GM20000 (cell line): ENCODE measurements at regions not wholly inside any gene's neighbourhood (a gene's known extent, or its start where the extent isn't known, plus 50 kb on each side); places are given as distances from the start of the nearest gene placed in this dataset.

Experiments
- DNase-seq: peaks from one replicate; pipeline ENCODE4 v3.0.0; 2012; ENCODE audit warnings: low spot score
- TF ChIP-seq, protein P1 (sequence below): IDR thresholded peaks from 2 replicates; pipeline ENCODE4 v1.5.1; 2012; ENCODE audit warnings: mild to moderate bottlenecking, control low read depth; ENCODE audit errors: extremely low read depth, missing control alignments

DNA sequence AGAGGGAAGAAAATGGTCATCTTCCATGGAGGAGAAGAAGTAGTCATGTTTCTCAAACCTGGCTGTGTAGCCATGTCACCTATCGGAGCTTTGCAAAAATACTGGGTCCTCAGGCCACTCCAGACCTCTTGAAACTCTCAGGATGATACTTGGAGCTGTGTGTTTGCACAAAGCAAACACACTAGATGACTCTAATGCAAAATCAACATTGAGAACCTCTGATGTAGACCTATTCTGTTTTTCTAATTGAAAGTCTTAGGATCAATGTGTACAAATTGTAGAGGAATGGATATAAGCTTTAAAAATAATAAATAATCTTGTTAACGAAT, 444.3 kb downstream of the RND3 start:
- TF ChIP-seq, protein P1, sequence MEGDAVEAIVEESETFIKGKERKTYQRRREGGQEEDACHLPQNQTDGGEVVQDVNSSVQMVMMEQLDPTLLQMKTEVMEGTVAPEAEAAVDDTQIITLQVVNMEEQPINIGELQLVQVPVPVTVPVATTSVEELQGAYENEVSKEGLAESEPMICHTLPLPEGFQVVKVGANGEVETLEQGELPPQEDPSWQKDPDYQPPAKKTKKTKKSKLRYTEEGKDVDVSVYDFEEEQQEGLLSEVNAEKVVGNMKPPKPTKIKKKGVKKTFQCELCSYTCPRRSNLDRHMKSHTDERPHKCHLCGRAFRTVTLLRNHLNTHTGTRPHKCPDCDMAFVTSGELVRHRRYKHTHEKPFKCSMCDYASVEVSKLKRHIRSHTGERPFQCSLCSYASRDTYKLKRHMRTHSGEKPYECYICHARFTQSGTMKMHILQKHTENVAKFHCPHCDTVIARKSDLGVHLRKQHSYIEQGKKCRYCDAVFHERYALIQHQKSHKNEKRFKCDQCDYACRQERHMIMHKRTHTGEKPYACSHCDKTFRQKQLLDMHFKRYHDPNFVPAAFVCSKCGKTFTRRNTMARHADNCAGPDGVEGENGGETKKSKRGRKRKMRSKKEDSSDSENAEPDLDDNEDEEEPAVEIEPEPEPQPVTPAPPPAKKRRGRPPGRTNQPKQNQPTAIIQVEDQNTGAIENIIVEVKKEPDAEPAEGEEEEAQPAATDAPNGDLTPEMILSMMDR: no peak
- no peak for DNase-seq

DNA sequence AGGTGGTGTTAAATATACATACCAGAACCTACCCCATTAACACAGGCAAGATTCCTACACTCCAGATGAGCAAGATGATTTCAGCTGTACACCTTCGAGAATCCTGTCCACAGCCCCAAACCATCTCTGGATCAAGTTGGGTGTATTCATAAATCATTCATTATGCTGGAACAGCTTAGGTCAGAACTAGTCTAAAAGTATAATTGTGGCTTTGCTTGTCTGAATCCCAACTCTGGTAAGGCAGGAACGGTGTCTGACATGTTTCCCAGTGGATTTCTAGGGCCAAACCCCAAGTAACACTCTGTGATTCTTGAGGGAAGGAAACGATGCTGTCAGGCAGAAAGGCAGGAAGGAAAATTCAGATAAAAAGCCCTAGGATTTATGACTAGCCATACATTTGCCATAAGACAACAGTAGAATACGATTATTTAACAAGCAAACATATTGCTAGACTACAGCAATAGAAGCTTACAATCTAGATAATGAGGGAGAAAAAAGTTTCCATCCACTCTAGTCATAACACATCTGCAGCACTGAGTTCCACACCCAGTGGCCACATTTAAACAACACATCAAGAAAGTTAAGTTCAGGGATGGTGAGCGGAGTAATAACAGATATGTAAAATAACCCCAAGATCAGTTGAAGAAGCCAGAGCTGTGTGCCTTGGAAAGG, 444.8 kb downstream of the RND3 start:
- TF ChIP-seq, protein P1: no peak

DNA sequence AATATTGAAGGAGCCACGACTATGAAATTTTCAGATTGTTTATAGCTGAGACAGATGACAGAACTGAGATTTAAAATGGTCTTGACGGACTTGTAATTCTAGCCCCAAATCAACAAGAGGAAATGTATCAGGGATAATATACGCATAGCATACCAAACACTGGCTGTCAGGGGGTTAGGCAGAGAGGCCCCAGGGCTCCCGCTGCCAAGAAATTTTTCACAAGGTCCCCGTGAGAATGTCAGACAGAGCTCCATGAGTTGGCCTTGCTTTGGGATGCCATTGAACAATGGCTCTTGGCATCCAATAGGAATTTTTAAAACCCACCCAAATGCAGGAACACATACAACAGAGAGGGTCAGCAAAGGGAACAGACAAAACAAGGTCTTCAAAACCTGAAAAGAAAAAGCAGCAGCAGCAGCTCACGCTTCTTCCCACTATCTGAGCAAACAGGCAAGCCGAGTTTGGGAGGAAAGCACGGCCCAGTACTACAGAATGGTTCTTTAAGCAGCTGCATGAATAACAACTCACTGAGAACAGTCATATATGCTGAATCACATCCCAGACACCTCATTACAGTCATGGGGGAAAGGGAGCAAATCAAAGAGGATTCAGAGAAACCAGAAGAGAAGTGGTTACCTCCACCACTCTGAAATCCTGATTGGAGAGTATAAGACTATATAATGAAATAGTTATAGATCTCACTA, 445.6 kb downstream of the RND3 start:
- TF ChIP-seq, protein P1: no peak
- DNase-seq: no peak

More for the DNA sequence above, 444.8 kb downstream of the RND3 start:
- DNase-seq: no peak

DNA sequence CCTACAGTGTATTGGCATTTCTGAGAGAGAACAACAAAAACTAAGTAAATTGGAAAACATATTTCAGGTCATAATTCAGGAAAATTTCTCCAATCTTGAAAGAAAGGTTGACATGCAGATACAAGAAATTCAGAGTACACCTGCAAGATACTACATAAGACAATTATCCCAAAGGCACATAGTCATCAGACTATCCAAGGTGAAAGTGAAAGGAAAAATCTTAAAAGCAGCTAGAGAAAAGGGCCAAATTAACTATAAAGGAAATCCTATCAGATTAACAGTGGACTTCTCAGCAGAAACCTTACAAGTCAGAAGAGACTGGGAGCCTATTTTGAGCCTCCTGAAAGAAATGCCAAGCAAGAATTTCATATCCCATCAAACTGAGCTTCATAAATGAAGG, 449.0 kb upstream of the MMADHC start:
- DNase-seq: no peak
- TF ChIP-seq, protein P1: no peak

DNA sequence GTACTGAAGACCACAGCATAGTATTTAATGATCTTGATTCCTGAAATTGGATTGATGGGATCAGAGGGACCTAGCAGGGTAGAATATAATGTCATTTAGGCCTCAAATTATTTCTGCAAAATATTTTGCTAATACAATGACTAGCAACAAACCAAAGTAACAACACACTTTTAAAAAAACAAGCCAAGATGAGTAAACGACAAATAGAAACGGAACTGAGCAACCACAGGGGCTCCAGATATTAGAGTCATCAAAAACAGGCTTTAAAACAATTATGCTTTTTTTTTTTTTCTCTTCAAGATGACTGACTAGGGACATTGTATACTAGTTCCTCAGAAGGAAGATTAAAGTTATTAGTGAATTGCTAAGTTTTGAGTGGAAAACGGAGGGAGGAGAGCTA, 447.1 kb upstream of the MMADHC start:
- DNase-seq: no peak
- TF ChIP-seq, protein P1: no peak

DNA sequence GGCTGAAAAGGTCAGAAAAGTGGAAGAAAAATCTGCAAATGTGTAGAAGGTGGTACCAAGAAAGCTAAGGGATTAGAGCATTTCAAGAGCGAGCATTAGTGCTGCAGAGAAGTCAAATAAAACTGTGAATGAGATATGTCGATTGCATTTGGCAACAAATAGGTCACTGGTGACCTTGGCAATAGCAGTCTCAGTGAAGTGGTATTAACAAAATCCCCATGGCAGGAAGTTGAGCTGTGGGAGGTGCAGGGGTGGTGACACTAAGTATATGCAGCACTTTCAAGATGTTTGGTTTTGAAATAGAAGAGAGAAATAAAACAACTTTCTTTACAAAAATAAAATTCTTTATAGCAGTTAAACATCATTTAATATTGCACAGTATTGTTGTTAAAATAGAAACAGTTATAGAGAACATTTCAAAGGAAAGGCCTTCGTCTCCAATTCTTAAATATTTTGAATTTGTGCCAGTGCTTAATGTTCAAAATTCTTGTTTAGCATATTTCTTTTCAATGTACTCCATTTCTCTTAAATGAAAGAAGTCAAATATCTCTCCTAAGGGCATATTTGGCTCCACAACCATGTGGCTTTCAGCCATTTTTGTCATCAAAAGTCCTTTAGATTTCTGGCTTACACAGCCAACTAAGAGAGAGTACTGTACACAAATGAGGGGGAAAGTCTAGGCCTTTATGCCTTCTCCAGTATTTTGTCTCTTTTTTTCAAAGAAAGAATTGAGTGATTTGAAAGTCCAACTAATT, 443.0 kb upstream of the MMADHC start:
- TF ChIP-seq, protein P1: no peak
- no peak for DNase-seq

DNA sequence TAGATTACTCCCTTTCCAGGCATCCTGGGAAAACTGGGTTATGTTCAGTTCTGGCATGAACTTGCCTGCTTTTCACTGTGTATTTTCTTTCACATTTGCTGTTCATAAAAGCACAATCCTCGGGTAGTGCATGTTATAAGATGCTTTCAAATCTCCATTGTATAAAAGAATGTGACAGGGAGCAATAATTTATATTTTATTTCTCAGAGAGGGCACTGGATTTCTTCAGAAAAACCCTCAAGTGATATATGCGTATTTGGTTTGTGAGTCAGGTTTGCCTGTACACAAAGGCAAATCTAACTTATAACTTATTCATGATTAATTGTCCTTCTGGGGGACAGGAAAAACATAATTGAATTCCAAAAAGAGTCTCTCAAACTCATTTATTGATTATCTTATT, 440.7 kb upstream of the MMADHC start:
- no peak for DNase-seq

More for the DNA sequence above, 440.7 kb upstream of the MMADHC start:
- TF ChIP-seq, protein P1: no peak
